GM06990 (cell line): ENCODE measurements at regions not wholly inside any gene's neighbourhood (a gene's known extent, or its start where the extent isn't known, plus 50 kb on each side); places are given as distances from the start of the nearest gene placed in this dataset.

ENCODE experiments used
- DNase-seq: peaks from one replicate; pipeline ENCODE4 v3.0.0-alpha.2; 2011; ENCODE audit not compliant: insufficient read length; ENCODE audit errors: extremely low read depth
- H3K27me3 ChIP-seq: replicated peaks from 2 replicates; pipeline ENCODE4 v1.6.0; 2011; ENCODE audit warnings: low read length; ENCODE audit not compliant: control insufficient read depth, insufficient read depth
- H3K36me3 ChIP-seq: 2 replicates; pipeline ENCODE4 v1.5.1; 2011; ENCODE audit warnings: low read length; ENCODE audit not compliant: control insufficient read depth, insufficient read depth
- H3K4me3 ChIP-seq: replicated peaks from 2 replicates; pipeline ENCODE4 v1.5.1; 2011; ENCODE audit warnings: low read depth, mild to moderate bottlenecking, control low read depth, low read length
- CTCF ChIP-seq: IDR thresholded peaks from 2 replicates; pipeline ENCODE4 v1.5.1; 2011; ENCODE audit warnings: low read length, control low read depth, mild to moderate bottlenecking, inconsistent platforms; ENCODE audit not compliant: insufficient read depth, poor library complexity, severe bottlenecking

GRCh38 chrX:9315086-9315485 lies 149.8 kb upstream of the TBL1X start:
- no peaks in the 10 kb centered on the region for H3K36me3 ChIP-seq
- TF ChIP-seq CTCF: no peak
- no peak for DNase-seq
- no peak overlapping the region for H3K4me3 ChIP-seq
- H3K27me3 ChIP-seq: no peaks in the 10 kb centered on the region

GRCh38 chrX:9316096-9316495 lies 148.8 kb upstream of the TBL1X start:
- no peak for DNase-seq
- TF ChIP-seq CTCF: no peak
- no peak overlapping the region for H3K4me3 ChIP-seq
- no peaks in the 10 kb centered on the region for H3K36me3 ChIP-seq
- no peaks in the 10 kb centered on the region for H3K27me3 ChIP-seq

- no peaks in the 10 kb centered on the region for H3K27me3 ChIP-seq
- no peaks in the 10 kb centered on the region for H3K36me3 ChIP-seq
- DNase-seq: no peak
- no peak for TF ChIP-seq CTCF
- no peak overlapping the region for H3K4me3 ChIP-seq
Observed at GRCh38 chrX:9317176-9317575, 147.7 kb upstream of the TBL1X start.

- no peak for TF ChIP-seq CTCF
- H3K4me3 ChIP-seq: no peak overlapping the region
- no peaks in the 10 kb centered on the region for H3K27me3 ChIP-seq
- H3K36me3 ChIP-seq: no peaks in the 10 kb centered on the region
- DNase-seq: no peak
Observed at GRCh38 chrX:9318213-9318612, 146.6 kb upstream of the TBL1X start.

- Histone ChIP-seq H3K36me3 (no peaks in the 10 kb centered on the region), H3K4me3 (no peak overlapping the region), H3K27me3 (no peaks in the 10 kb centered on the region)
- no peak for TF ChIP-seq CTCF
- no peak for DNase-seq
Observed at GRCh38 chrX:9318766-9319165, 146.1 kb upstream of the TBL1X start.

GRCh38 chrX:9320940-9321339 lies 143.9 kb upstream of the TBL1X start:
- Histone ChIP-seq H3K36me3 (no peaks in the 10 kb centered on the region), H3K27me3 (no peaks in the 10 kb centered on the region), H3K4me3 (no peak overlapping the region)
- DNase-seq: no peak
- TF ChIP-seq CTCF: no peak
